SKM-1 (cell line): ENCODE measurements at regions not wholly inside any gene's neighbourhood (a gene's known extent, or its start where the extent isn't known, plus 50 kb on each side); places are given as distances from the start of the nearest gene placed in this dataset.
"Not testable (repeated sequence)": the region's sequence is repeated elsewhere in the genome, so short reads cannot be mapped to it uniquely, and the experiment has no call there.

Experiments
- DNase-seq: peaks from one replicate; lab custom pipeline; 2025; ENCODE audit not compliant: unreplicated experiment; lab: John Stamatoyannopoulos, UW

GRCh38 chr4:38377195-38377594 lies 286.8 kb upstream of the KLF3 start:
- no peak for DNase-seq

GRCh38 chr4:38378478-38378877 lies 285.5 kb upstream of the KLF3 start:
- DNase-seq, result no peak

GRCh38 chr4:38381788-38382187 lies 282.2 kb upstream of the KLF3 start:
- no peak for DNase-seq

DNA sequence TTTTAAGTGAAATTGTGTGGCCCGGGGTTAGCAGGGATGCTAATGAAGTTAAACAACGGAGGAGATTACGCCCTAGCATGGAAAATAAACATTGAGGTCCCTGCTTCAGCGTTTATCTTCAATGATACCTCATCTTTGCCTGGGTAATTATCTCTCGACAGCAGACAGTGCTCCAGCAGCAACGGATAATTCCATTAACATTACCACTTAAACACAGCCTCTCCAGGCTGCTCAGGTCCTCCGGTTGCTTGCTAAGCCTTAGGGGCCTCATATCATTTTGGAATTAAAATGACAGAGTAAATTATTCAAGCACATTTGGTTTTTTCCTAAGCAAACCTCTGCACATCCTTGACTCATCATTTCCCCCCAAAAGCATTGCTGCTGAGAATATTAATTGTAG lies 281.5 kb upstream of the KLF3 start:
- DNase-seq, result no peak

DNA sequence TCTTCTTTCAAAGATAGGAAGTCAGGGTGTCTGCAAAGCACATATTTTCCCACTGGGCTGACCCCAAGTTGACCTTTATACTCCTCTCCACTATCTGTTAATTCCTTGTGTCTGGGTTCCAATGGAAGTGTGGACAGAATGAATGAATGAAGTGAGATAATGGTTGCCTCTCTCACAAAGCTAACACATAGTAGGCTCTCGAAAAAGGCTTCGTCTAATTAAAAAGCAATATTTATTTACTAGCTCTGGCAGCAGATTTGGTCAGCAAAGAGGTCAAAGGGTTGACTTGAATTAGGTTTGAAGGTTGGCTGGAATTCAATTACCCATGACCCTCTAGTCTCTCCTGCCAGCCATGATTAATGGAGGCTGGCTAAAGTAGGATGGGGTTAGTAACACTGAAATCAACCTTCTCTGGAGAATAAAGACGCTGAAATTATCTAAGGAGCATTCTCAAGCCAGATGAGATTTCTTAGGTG lies 280.3 kb upstream of the KLF3 start:
- DNase-seq, result no peak

DNA sequence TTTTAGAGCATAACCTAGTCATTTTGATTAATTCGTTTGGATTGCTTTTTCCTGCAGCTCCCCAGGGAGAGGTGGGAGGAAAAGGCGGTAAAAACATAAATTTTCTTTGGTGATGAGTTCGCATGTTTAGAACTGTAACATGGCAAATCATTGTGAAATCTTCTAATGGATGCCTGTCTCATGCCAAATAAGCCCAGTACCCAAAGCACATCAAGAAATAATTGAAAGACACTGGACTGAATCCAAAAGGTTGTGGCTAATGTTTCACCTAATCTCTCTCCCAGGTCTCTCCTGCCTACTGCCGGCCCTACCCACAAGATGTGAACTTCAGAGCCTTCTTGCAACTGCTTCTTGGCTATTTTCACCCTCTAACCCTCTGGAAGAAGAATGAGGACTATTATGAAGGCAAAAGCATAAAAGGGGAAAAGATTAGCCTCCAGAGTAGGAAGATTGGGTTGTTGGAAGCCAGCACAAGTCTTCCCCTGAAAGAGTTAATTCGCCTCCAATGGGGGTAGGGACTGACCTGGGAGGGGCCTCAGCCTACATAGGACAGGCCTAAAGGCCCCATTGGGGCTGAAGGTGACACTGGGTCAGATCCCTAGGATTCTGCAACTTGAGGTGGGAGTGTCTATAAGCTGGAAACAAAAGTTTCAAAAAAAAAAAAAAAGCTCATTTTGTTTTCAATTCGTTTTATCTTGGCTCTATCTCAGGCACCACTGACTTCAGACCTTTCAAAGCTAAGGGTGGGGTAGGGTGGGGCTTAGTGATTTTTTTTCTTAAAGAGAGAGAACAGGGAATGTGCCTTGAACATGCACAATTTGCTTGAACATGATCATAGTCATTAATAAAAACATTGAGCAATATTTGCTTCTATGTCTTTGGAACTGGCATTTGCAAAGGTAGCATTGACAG lies 278.6 kb upstream of the KLF3 start:
- no peak for DNase-seq

DNA sequence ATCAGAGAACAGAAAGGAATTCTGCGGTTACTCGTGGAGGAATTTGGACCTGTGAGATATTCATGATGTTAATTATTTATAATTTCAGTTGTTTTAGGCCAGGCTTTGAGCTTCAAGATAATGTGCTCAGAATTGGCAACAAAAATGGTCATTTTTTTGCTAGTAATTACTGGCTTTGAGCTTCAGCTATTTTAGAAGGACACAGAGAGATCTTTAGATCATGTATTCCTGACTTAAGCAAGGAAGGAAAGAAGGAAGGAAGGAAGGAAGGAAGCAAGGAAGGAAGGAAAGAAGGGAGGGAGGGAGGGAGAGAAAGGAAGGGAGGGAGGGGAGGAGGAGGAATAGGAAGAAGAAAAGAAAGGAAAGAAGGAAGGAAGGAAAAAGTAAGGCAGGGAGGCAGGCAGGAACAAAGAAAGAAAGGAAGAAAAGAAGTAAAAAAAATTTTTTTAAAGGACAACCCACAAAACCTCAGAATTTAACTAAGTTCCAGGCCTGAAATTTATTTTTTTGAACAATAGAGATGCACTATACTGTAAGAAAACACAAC lies 277.9 kb upstream of the KLF3 start:
- DNase-seq, result no peak

DNA sequence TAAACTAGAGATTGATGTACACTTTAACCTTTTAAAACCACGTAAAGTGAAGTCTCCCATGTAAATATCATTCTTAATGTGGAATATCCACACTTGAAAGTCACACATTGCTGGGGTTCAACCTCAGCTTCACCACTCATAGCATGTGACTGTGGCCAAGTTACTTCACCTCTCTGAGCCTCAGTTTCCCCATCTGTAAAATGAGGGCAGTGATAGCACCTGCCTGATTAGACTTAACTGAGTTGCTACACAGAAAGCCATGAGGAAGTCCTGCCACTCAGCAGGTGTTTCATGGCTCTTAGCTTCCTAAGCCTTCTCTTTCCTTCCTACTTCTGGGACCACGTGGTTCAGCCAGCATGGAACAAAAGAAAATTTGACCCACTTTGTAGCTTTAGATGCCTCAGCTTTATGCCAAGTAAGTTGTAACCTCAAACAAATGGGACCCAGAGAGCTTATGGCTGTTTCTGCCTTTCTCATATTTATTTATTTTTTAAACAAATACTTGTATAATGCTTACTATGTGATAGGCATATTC lies 277.3 kb upstream of the KLF3 start:
- no peak for DNase-seq

DNA sequence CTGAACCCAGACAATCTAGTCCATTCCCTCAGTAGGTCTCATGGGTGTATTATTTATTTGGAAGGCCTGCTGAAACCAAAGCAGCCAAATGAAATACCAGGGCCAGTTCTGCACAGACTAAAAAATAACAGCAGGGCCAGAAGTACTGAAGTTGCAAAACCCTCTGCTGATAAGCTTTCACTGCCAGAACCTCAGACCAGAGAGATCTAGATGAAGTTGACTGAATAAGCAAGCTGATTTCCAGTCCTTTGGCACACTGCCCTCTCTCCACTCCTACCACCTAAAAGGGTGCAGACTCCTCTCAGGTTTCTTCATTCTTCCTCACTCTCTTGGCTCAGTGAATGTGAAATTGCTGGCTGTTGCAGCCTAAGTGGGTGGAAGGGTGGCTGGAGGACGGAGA lies 276.7 kb upstream of the KLF3 start:
- DNase-seq, result no peak

- DNase-seq, result no peak
These were observed 276.2 kb upstream of the KLF3 start for GRCh38 chr4:38387819-38388218.

DNA sequence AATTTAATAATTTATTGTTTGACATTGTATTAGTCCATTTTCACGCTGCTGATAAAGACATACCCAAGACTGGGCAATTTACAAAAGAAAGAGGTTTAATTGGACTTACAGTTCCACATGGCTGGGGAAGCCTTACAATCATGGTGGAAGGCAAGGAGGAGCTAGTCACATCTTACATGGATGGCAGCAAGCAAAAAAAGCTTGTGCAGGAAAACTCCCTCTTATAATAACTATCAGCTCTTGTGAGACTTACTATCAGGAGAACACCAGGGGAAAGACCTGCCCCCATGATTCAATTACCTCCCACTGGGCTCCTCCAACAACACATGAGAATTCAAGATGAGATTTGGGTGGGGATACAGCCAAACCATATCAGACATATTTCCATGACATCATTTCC lies 275.1 kb upstream of the KLF3 start:
- not testable (repeated sequence) for DNase-seq

- no peak for DNase-seq
These were observed 272.9 kb upstream of the KLF3 start for GRCh38 chr4:38390969-38391545.

- no peak for DNase-seq
These were observed 271.7 kb upstream of the KLF3 start for GRCh38 chr4:38392223-38392855.

- DNase-seq, result no peak
These were observed 267.9 kb upstream of the KLF3 start for GRCh38 chr4:38396091-38396490.

DNA sequence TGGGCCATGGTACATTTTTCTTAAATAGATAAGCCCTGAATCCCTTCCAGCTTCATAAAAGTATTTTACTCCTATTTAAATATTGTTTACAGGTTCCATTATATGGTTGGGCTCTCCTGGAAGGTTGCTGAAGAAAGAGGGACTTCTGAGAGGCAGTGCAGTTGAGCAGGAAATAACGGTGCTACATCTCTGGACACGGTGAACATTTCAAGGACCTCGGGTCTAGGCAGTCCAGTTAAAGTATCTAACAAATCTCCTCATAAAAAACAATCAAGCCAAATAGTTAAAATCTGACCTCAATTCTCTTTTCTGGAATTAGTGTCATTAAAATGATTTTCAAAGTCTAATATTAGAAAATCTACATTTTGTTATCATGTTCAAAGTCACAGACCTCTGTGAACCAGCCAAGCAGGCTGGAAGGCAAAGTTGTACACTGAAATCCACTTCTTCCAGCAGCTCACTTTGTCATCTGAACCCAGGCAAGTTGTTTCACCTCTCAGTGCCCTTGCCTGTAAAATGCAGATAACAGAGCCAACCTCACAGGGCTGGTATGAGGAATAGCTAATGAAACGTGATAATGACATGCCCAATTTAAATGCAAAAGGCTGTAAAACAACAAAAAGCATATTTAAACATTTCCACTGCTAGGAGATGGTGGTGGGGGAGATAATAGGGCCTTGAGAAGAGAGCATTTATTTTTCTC lies 267.0 kb upstream of the KLF3 start:
- DNase-seq, result no peak

- DNase-seq, result no peak
These were observed 263.1 kb upstream of the KLF3 start for GRCh38 chr4:38400946-38401345.

DNA sequence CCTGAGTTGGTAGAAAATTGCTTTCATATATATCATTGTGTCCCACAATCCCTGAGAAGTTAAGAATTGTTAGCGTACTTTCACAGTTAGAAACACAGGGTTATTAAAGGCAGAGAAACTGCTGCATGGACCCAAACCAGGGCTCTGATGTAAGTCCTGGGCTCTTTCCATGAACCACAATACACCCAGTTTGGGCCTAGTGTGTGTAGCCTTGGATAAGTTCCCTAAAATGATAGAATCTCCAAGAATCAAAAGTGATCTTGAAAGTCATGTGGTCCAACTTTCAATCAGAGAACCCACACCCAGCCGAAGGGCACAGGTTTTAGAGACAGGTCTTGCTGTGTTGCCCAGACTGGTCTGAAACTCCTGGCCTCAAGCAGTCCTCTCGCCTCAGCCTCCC lies 257.8 kb upstream of the KLF3 start:
- DNase-seq, result no peak

DNA sequence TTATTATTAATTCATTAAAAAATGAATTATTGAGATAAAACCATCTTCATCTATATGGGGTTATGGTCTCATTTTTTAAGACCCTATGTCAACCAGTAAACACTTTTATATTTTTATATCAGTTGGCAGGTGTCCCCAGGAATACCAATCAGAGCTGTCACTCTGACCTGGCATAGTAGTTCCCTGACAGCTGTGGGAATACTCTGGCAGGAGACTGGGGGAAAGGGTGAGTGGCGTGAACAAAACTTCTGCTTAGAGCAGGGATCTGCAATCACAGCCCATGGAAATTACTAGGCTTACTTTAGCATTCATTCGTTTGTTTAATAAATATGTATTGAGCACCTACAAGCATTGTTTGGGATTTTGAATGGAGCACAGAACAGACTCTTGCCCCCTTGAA lies 254.1 kb upstream of the KLF3 start:
- no peak for DNase-seq

GRCh38 chr4:38411092-38411491 lies 252.9 kb upstream of the KLF3 start:
- no peak for DNase-seq

DNA sequence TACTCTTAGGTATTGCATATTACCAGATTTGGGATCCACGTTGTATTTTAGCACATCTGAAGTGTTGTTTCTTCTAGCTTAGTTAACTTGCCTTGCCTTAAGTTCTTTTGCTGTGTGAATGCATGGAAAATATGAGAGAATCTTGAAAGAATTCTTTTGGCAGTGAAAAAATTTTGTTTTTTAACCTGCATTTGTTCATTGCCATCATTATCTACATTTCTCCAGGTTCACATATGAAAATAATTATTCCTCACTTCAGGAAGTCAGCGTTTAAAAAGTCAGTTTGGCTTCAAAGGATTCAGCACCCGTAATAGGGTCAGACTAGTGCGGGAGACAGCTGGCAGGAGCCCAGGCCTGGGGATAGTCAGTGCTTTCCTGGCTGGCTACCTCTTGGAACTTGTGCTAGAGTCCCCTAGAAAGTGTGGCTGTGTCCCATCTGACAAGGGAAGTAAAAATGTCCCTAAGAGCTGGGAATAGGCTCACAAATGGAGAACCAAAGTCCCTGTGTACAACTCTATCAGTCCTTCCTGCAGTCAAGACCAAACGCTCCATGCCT lies 251.9 kb upstream of the KLF3 start:
- DNase-seq, result no peak
